GM23248 (cell line): ENCODE measurements at regions not wholly inside any gene's neighbourhood (a gene's known extent, or its start where the extent isn't known, plus 50 kb on each side); places are given as distances from the start of the nearest gene placed in this dataset.

ENCODE experiments used
- DNase-seq: peaks from one replicate; pipeline ENCODE4 v3.0.0-alpha.2; 2015
- H2AFZ ChIP-seq: fragments of 200-600 bp; sonication (generic); 2 replicates; pipeline ENCODE4 v1.6.1; 2016; ENCODE audit warnings: antibody characterized with exemption
- H3F3A ChIP-seq: fragments of 200-600 bp; sonication (generic); 2 replicates; pipeline ENCODE4 v1.6.1; 2016; ENCODE audit warnings: mild to moderate bottlenecking, antibody characterized with exemption, mixed run types; ENCODE audit not compliant: insufficient read depth
- H3K27ac ChIP-seq: fragments of 200-600 bp; sonication (generic); 2 replicates; pipeline ENCODE4 v1.5.1; 2016; ENCODE audit warnings: mild to moderate bottlenecking
- H3K27me3 ChIP-seq: fragments of 200-600 bp; sonication (generic); replicated peaks from 2 replicates; pipeline ENCODE4 v1.6.1; 2016; ENCODE audit warnings: mild to moderate bottlenecking; ENCODE audit not compliant: insufficient read depth
- H3K36me3 ChIP-seq: fragments of 200-600 bp; sonication (generic); 2 replicates; pipeline ENCODE4 v1.6.1; 2016; ENCODE audit warnings: low read depth, mild to moderate bottlenecking
- H3K4me1 ChIP-seq: fragments of 200-600 bp; sonication (generic); 2 replicates; pipeline ENCODE4 v1.6.1; 2016; ENCODE audit warnings: mild to moderate bottlenecking; ENCODE audit not compliant: insufficient read depth
- H3K4me2 ChIP-seq: fragments of 200-600 bp; sonication (generic); one replicate; pipeline ENCODE4 v1.6.1; 2016; ENCODE audit warnings: mild to moderate bottlenecking; ENCODE audit not compliant: unreplicated experiment
- H3K4me3 ChIP-seq: fragments of 200-600 bp; sonication (generic); 2 replicates; pipeline ENCODE4 v1.5.1; 2016; ENCODE audit warnings: mild to moderate bottlenecking
- H3K79me2 ChIP-seq: fragments of 200-600 bp; sonication (generic); 2 replicates; pipeline ENCODE4 v1.6.1; 2016; ENCODE audit warnings: mild to moderate bottlenecking; ENCODE audit not compliant: insufficient read depth
- H3K9ac ChIP-seq: fragments of 200-600 bp; sonication (generic); 2 replicates; pipeline ENCODE4 v1.6.1; 2016; ENCODE audit warnings: mild to moderate bottlenecking
- H3K9me2 ChIP-seq: fragments of 200-600 bp; sonication (generic); 2 replicates; pipeline ENCODE4 v1.6.1; 2016; ENCODE audit warnings: mixed run types, mild to moderate bottlenecking, moderate library complexity; ENCODE audit not compliant: insufficient read depth
- H3K9me3 ChIP-seq: fragments of 200-600 bp; sonication (generic); one replicate; pipeline ENCODE4 v1.6.1; 2017; ENCODE audit warnings: low read depth
- H4K20me1 ChIP-seq: fragments of 200-600 bp; sonication (generic); 2 replicates; pipeline ENCODE4 v1.6.0; 2016; ENCODE audit not compliant: insufficient read depth
- EZH2 ChIP-seq: fragments of 200-600 bp; sonication (generic); IDR thresholded peaks from 2 replicates; pipeline ENCODE4 v1.6.1; 2018; ENCODE audit warnings: antibody characterized with exemption, mild to moderate bottlenecking; ENCODE audit not compliant: insufficient read depth, poor library complexity, severe bottlenecking
- EZH2phosphoT487 ChIP-seq: fragments of 200-600 bp; sonication (generic); IDR thresholded peaks from 2 replicates; pipeline ENCODE4 v1.6.1; 2018; ENCODE audit warnings: antibody characterized with exemption, moderate library complexity, mild to moderate bottlenecking, low read depth; ENCODE audit not compliant: insufficient read depth
- WGBS, 2 experiments: methylation state at CpG; one replicate each; pipeline ENCODE4 v1.1.6; 2015 to 2017; ENCODE audit warnings: low lambda C conversion rate in 2 of 2, low coverage in 1 of 2; ENCODE audit errors: missing lambda C conversion rate in 2 of 2; 5-methylcytosine and 5-hydroxymethylcytosine counted together
- in situ Hi-C: fragments of 300-500 bp; cut with MboI; formaldehyde crosslinking; loops from 2 replicates; pipeline ENCODE4 v1.15.0; 2020

DNA sequence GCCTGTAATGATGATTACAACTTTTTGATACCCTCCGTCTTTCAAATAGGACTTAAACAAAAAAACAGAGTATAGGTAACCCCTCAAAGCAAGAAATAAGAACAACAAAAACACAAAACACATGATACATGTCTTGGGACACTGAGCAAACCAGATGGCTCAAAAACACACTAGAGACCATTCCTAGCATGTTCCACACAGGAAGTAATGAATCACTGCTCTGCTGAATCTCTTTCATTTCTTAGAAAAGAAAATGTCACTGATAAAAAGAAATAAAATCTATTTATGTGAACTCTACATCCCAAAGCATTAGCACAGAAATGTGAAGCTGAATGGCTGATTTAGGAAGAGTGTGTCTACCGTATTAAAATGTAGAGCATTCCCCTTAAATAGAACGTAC, 134.5 kb upstream of the IL15 start:
- H3K9ac ChIP-seq, result no peak overlapping the region
- no peaks in the 10 kb centered on the region for H3K9me2 ChIP-seq
- in situ Hi-C loops, result no loop called here
- no peak overlapping the region for H3K4me3 ChIP-seq
- peaks cover 7% of the 10 kb centered on the region for H3K4me1 ChIP-seq
- H3K27ac ChIP-seq, result peak overlapping the region; percentile 16; the same call in 1 of the 2 replicates
- H3K9me3 ChIP-seq, result no peaks in the 10 kb centered on the region
- H3K27me3 ChIP-seq, result no peaks in the 10 kb centered on the region
- no peaks in the 10 kb centered on the region for H3K79me2 ChIP-seq
- peaks cover 3% of the 10 kb centered on the region; the same call in 1 of the 2 replicates for H3F3A ChIP-seq
- TF ChIP-seq EZH2, result no peak
- no peak for TF ChIP-seq EZH2phosphoT487
- no peaks in the 10 kb centered on the region for H4K20me1 ChIP-seq
- 26 to 34% methylated on average over 3 of the region's 3 CpGs for WGBS, 2 experiments
- peak overlapping the region; percentile 76 for H2AFZ ChIP-seq
- no peaks in the 10 kb centered on the region for H3K36me3 ChIP-seq
- peak; percentile 58 for DNase-seq
- peak overlapping the region; percentile 60 for H3K4me2 ChIP-seq

- in situ Hi-C loops, result no loop called here
- Histone ChIP-seq H3K4me3 (no peak overlapping the region), H3K9ac (no peak overlapping the region), H4K20me1 (no peaks in the 10 kb centered on the region), H3F3A (peaks cover 3% of the 10 kb centered on the region; the same call in 1 of the 2 replicates), H3K9me2 (no peaks in the 10 kb centered on the region), H3K4me1 (peaks cover 7% of the 10 kb centered on the region), H3K4me2 (no peak overlapping the region), H3K9me3 (no peaks in the 10 kb centered on the region), H2AFZ (peak overlapping the region; percentile 76; the same call in 1 of the 2 replicates), H3K36me3 (no peaks in the 10 kb centered on the region), H3K27ac (no peak overlapping the region), H3K27me3 (no peaks in the 10 kb centered on the region), H3K79me2 (no peaks in the 10 kb centered on the region)
- DNase-seq, result no peak
- TF ChIP-seq EZH2phosphoT487, result no peak
- no peak for TF ChIP-seq EZH2
- 90 to 92% methylated on average over 2 of the region's 2 CpGs for whole genome bisulfite sequencing, 2 experiments
These were observed 133.6 kb upstream of the IL15 start for GRCh38 chr4:141502755-141503154.

DNA sequence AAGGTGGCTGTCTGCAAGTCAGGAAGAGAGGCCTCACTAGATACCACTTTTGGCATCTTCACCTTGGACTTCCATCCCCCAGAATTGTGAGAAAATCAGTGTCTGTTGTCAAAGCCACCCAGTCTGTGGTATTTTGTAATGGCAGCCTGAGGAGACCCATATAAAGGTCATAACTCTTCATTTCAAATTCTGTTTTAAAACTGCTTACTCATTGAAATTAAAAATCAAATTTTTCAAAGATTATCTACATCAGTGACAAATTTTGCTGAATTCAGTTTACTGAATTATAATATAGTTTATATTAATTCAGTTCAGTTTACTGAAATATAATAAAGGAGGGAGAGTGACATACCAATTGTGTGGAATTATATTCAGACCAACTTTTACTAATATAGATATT, 133.1 kb upstream of the IL15 start:
- TF ChIP-seq EZH2 (no peak), EZH2phosphoT487 (no peak)
- Histone ChIP-seq H3K4me1 (peaks cover 7% of the 10 kb centered on the region), H3K36me3 (no peaks in the 10 kb centered on the region), H3K9me3 (no peaks in the 10 kb centered on the region), H3K4me3 (no peak overlapping the region), H3K79me2 (no peaks in the 10 kb centered on the region), H3K9me2 (no peaks in the 10 kb centered on the region), H2AFZ (no peak overlapping the region), H3K27ac (no peak overlapping the region), H4K20me1 (no peaks in the 10 kb centered on the region), H3K4me2 (no peak overlapping the region), H3K9ac (no peak overlapping the region), H3K27me3 (no peaks in the 10 kb centered on the region), H3F3A (peaks cover 3% of the 10 kb centered on the region; the same call in 1 of the 2 replicates)
- in situ Hi-C loops, result no loop called here
- no peak for DNase-seq

- Histone ChIP-seq H3K9me2 (no peaks in the 10 kb centered on the region), H4K20me1 (no peaks in the 10 kb centered on the region), H3K4me3 (no peak overlapping the region), H3K27ac (no peak overlapping the region), H3K4me1 (no peaks in the 10 kb centered on the region), H3K9me3 (no peaks in the 10 kb centered on the region), H3K9ac (no peak overlapping the region), H3K36me3 (no peaks in the 10 kb centered on the region), H3K79me2 (no peaks in the 10 kb centered on the region), H3K27me3 (no peaks in the 10 kb centered on the region), H3K4me2 (no peak overlapping the region), H2AFZ (no peak overlapping the region), H3F3A (no peaks in the 10 kb centered on the region)
- DNase-seq, result no peak
- TF ChIP-seq EZH2 (no peak), EZH2phosphoT487 (no peak)
- in situ Hi-C loops, result no loop called here
These were observed 125.3 kb upstream of the IL15 start for GRCh38 chr4:141511055-141511454.

- H3K9me3 ChIP-seq, result no peaks in the 10 kb centered on the region
- H3K27me3 ChIP-seq, result no peaks in the 10 kb centered on the region
- H3K27ac ChIP-seq, result no peak overlapping the region
- in situ Hi-C loops, result no loop called here
- no peaks in the 10 kb centered on the region for H4K20me1 ChIP-seq
- no peaks in the 10 kb centered on the region for H3F3A ChIP-seq
- WGBS, 2 experiments, result 50 to 82% methylated on average over 1 of the region's 1 CpG
- H3K4me3 ChIP-seq, result no peak overlapping the region
- H3K4me1 ChIP-seq, result no peaks in the 10 kb centered on the region
- DNase-seq, result no peak
- no peaks in the 10 kb centered on the region for H3K79me2 ChIP-seq
- H3K4me2 ChIP-seq, result no peak overlapping the region
- H3K9ac ChIP-seq, result no peak overlapping the region
- H3K9me2 ChIP-seq, result no peaks in the 10 kb centered on the region
- H2AFZ ChIP-seq, result no peak overlapping the region
- TF ChIP-seq EZH2 (no peak), EZH2phosphoT487 (no peak)
- no peaks in the 10 kb centered on the region for H3K36me3 ChIP-seq
These were observed 122.5 kb upstream of the IL15 start for GRCh38 chr4:141513866-141514265.
